ENCODE measurements at regions not wholly inside any gene's neighbourhood (a gene's known extent, or its start where the extent isn't known, plus 50 kb on each side); places are given as distances from the start of the nearest gene placed in this dataset.
"Not testable (repeated sequence)": the region's sequence is repeated elsewhere in the genome, so short reads cannot be mapped to it uniquely, and the experiment has no call there.

- not testable (repeated sequence) for DNase-seq (ENCODE audit: low read depth)
These were observed 75.1 kb upstream of the CIDEA start for GRCh38 chr18:12179029-12179428.

- not testable (repeated sequence) for DNase-seq (ENCODE audit: low read depth)
These were observed 74.2 kb upstream of the CIDEA start for GRCh38 chr18:12179697-12180577.

- not testable (repeated sequence) for DNase-seq (ENCODE audit: low read depth)
These were observed 55.4 kb upstream of the CIDEA start for GRCh38 chr18:12198797-12199196.

DNA sequence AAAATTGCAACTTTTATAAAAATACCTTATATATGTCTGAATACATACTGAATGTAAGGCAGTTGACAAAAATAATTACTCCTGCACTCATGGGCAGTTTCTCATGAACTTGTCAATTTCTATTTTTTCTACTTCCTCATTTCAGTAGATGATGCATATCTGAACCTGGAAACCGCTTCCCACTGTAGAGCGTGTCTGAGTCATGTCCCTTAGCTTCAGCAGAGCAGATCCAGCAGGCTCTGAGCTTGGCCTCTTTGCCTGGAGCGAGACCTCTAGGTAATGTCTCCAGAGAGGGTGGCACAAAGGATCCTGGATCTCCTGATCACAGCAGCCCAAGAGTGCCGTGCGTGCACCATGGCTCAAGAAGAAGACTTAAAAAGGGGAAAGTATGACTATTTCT lies 54.0 kb upstream of the CIDEA start:
- peak; percentile 32 for DNase-seq (ENCODE audit: low read depth)

Measured in M059J (cell line).